Gastrocnemius medialis (tissue), 4 donors: ENCODE measurements at regions not wholly inside any gene's neighbourhood (a gene's known extent, or its start where the extent isn't known, plus 50 kb on each side); places are given as distances from the start of the nearest gene placed in this dataset.

Experiments
- ATAC-seq, 2 donors: fragments of 150-250 bp; one replicate each; pipeline ENCODE4 v1.9.1; 2016
- DNase-seq, 2 donors: peaks; one replicate each; pipeline ENCODE4 v3.0.0-alpha.2; 2019
- H3K27ac ChIP-seq, 4 donors: fragments of 200-600 bp; sonication (generic); 1 replicate in 1 of 4; 2 replicates in 3 of 4; pipeline ENCODE4 v1.5.1; 2016 to 2018; ENCODE audit warnings: mild to moderate bottlenecking in 2 of 4, moderate library complexity in 1 of 4
- H3K27me3 ChIP-seq, 3 donors: fragments of 200-600 bp; sonication (generic) in 2 of 3; 1 replicate in 1 of 3; 2 replicates in 2 of 3; pipeline versions ENCODE4 v1.5.1 to v1.6.0; 2016 to 2019; ENCODE audit warnings: mild to moderate bottlenecking in 1 of 3, moderate library complexity in 1 of 3
- H3K36me3 ChIP-seq, 2 donors: fragments of 200-600 bp; sonication (generic) in 1 of 2; one replicate each; pipeline ENCODE4 v1.5.1; 2017 to 2018
- H3K4me1 ChIP-seq, 2 donors: fragments of 200-600 bp; sonication (generic) in 1 of 2; one replicate each; pipeline ENCODE4 v1.5.1; 2016 to 2017; ENCODE audit warnings: mild to moderate bottlenecking in 2 of 2
- H3K4me3 ChIP-seq, 4 donors: fragments of 200-600 bp; sonication (generic) in 3 of 4; 1 replicate in 1 of 4; 2 replicates in 3 of 4; pipeline ENCODE4 v1.5.1; 2016 to 2019; ENCODE audit warnings: mild to moderate bottlenecking in 2 of 4
- H3K9me3 ChIP-seq, 3 donors: fragments of 200-600 bp; sonication (generic) in 2 of 3; 1 replicate in 1 of 3; 2 replicates in 2 of 3; pipeline ENCODE4 v1.5.1; 2016 to 2019
- CTCF ChIP-seq, 5 experiments: fragments of 450-650 bp in 3 of 5; fragments of 200-600 bp in 2 of 5; sonication (generic) in 2 of 5; IDR thresholded peaks in 4 of 5; conservative IDR thresholded peaks in 1 of 5; 1 replicate in 4 of 5; 2 replicates in 1 of 5; pipeline ENCODE4 v1.5.1; 2016 to 2019; ENCODE audit warnings: antibody characterized with exemption in 5 of 5, mild to moderate bottlenecking in 3 of 5, moderate library complexity in 3 of 5
- POLR2A ChIP-seq, 2 donors: fragments of 450-650 bp; IDR thresholded peaks; one replicate each; pipeline ENCODE4 v1.6.1; 2017; ENCODE audit warnings: antibody characterized with exemption in 2 of 2, mild to moderate bottlenecking in 2 of 2, moderate library complexity in 2 of 2
- in situ Hi-C, 4 donors: fragments of 200-750 bp; cut with MboI; loops; one replicate each; pipeline versions ENCODE4 v1.15.0 to v1.8.0; 2017; ENCODE audit warnings: low sequenced_read_pairs in 4 of 4
- intact Hi-C: fragments of 100-400 bp; cut with DNase I; formaldehyde crosslinking; loops from one replicate; pipeline ENCODE4 v1.15.1; 2023; ENCODE audit warnings: low total_unique reads

GRCh38 chr20:61129311-61129710 is 122.8 kb upstream of the CDH4 start:
- no peaks in the 10 kb centered on the region for H3K4me1 ChIP-seq
- no peak for TF ChIP-seq CTCF (IDR thresholded peaks at IDR 0.05 in 4 of 5, conservative IDR thresholded peaks at IDR 0.05 in 1 of 5)
- no peak for TF ChIP-seq POLR2A (IDR thresholded peaks at IDR 0.05)
- no peak overlapping the region for H3K4me3 ChIP-seq
- ATAC-seq (no peak), DNase-seq (no peak)
- in situ Hi-C loops, result loop anchor here in 1 of 4 donors (10.0 kb wide), 1 partner anchor 915 kb away; no protein-coding TSS in a partner anchor
- peaks cover 0 to 13% (median 0%) of the 10 kb centered on the region in 3 donors for H3K27me3 ChIP-seq
- no peaks in the 10 kb centered on the region for H3K36me3 ChIP-seq
- no peak overlapping the region for H3K27ac ChIP-seq
- intact Hi-C loops, result no loop called here
- H3K9me3 ChIP-seq, result no peaks in the 10 kb centered on the region

GRCh38 chr20:61130156-61130555 is 121.9 kb upstream of the CDH4 start:
- TF ChIP-seq POLR2A (IDR thresholded peaks at IDR 0.05), result no peak
- no peak for TF ChIP-seq CTCF (IDR thresholded peaks at IDR 0.05 in 4 of 5, conservative IDR thresholded peaks at IDR 0.05 in 1 of 5)
- ATAC-seq (no peak), DNase-seq (no peak)
- in situ Hi-C loops, result no loop called here
- intact Hi-C loops, result no loop called here
- H3K4me3 ChIP-seq, result no peak overlapping the region
- H3K4me1 ChIP-seq, result no peaks in the 10 kb centered on the region
- H3K27me3 ChIP-seq, result peaks cover 0 to 16% (median 0%) of the 10 kb centered on the region in 3 donors
- H3K36me3 ChIP-seq, result no peaks in the 10 kb centered on the region
- H3K9me3 ChIP-seq, result no peaks in the 10 kb centered on the region
- H3K27ac ChIP-seq, result no peak overlapping the region

- no peaks in the 10 kb centered on the region for H3K36me3 ChIP-seq
- intact Hi-C loops (no loop called here), in situ Hi-C loops (no loop called here)
- H3K9me3 ChIP-seq, result no peaks in the 10 kb centered on the region
- TF ChIP-seq POLR2A (IDR thresholded peaks at IDR 0.05) (no peak), CTCF (IDR thresholded peaks at IDR 0.05 in 4 of 5, conservative IDR thresholded peaks at IDR 0.05 in 1 of 5) (no peak)
- no peaks in the 10 kb centered on the region for H3K4me1 ChIP-seq
- DNase-seq, result no peak
- peaks cover 0 to 25% (median 0%) of the 10 kb centered on the region in 3 donors for H3K27me3 ChIP-seq
- no peak overlapping the region for H3K27ac ChIP-seq
- no peak for ATAC-seq
- H3K4me3 ChIP-seq, result no peak overlapping the region
Measured at GRCh38 chr20:61131944-61132343, 120.1 kb upstream of the CDH4 start.

GRCh38 chr20:61133611-61134010 is 118.5 kb upstream of the CDH4 start:
- intact Hi-C loops (no loop called here), in situ Hi-C loops (no loop called here)
- no peak overlapping the region for H3K27ac ChIP-seq
- ATAC-seq (no peak), DNase-seq (no peak)
- H3K4me3 ChIP-seq, result no peak overlapping the region
- no peaks in the 10 kb centered on the region for H3K4me1 ChIP-seq
- no peaks in the 10 kb centered on the region for H3K9me3 ChIP-seq
- TF ChIP-seq POLR2A (IDR thresholded peaks at IDR 0.05), result no peak
- no peak for TF ChIP-seq CTCF (IDR thresholded peaks at IDR 0.05 in 4 of 5, conservative IDR thresholded peaks at IDR 0.05 in 1 of 5)
- peaks cover 0 to 25% (median 0%) of the 10 kb centered on the region in 3 donors for H3K27me3 ChIP-seq
- no peaks in the 10 kb centered on the region for H3K36me3 ChIP-seq
